ENCODE measurements at regions not wholly inside any gene's neighbourhood (a gene's known extent, or its start where the extent isn't known, plus 50 kb on each side); places are given as distances from the start of the nearest gene placed in this dataset.

DNA sequence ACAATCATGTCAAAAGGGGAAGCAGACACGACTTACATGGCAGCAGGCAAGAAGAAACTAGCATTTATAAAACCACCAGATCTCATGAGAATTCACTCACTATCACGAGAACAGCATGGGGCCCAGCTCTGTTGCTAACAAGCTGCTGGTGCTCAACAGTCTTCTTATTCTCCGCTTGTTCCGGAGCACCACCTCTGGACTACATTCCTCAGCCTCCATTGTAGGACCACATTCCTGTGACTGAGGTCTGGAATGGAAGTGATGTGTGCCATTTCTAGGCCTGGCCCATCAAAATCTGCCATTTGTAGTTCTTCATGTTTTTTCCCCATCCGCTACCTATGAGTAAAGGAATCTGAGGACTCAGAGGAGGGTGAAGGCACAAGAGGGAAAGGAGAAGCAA is 111.5 kb upstream of the PTCHD1 start:
- no peak for TF ChIP-seq ZNF664 (tag by site-specific recombination; IDR thresholded peaks at IDR 0.05)
- TF ChIP-seq ZNF785 (tag by site-specific recombination; IDR thresholded peaks at IDR 0.05) = no peak
- no peak for TF ChIP-seq OVOL3 (tag by site-specific recombination; IDR thresholded peaks at IDR 0.05)
- no peak for TF ChIP-seq ZNF335 (tag by site-specific recombination; conservative IDR thresholded peaks at IDR 0.05)
- TF ChIP-seq REPIN1 (tag by site-specific recombination; IDR thresholded peaks at IDR 0.05; ENCODE audit: low read depth) = no peak
- no peak for TF ChIP-seq WT1 (tag by site-specific recombination; IDR thresholded peaks at IDR 0.05)
- no peak for TF ChIP-seq ZBTB21 (tag by site-specific recombination; IDR thresholded peaks at IDR 0.05)
- no peak for TF ChIP-seq ZFP37 (tag by site-specific recombination; IDR thresholded peaks at IDR 0.05)
- TF ChIP-seq ZNF777 (tag by site-specific recombination; IDR thresholded peaks at IDR 0.05; ENCODE audit: borderline replicate concordance) = no peak
- TF ChIP-seq ZNF10 (tag by site-specific recombination; IDR thresholded peaks at IDR 0.05) = no peak
- TF ChIP-seq, protein P1, sequence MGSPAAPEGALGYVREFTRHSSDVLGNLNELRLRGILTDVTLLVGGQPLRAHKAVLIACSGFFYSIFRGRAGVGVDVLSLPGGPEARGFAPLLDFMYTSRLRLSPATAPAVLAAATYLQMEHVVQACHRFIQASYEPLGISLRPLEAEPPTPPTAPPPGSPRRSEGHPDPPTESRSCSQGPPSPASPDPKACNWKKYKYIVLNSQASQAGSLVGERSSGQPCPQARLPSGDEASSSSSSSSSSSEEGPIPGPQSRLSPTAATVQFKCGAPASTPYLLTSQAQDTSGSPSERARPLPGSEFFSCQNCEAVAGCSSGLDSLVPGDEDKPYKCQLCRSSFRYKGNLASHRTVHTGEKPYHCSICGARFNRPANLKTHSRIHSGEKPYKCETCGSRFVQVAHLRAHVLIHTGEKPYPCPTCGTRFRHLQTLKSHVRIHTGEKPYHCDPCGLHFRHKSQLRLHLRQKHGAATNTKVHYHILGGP (tag by site-specific recombination; IDR thresholded peaks at IDR 0.05) = no peak
- TF ChIP-seq PBX3 (CRISPR knock-in tag; IDR thresholded peaks at IDR 0.05) = no peak
- no peak for TF ChIP-seq ZNF266 (tag by site-specific recombination; IDR thresholded peaks at IDR 0.05; ENCODE audit: low read depth)
- TF ChIP-seq, protein P2, sequence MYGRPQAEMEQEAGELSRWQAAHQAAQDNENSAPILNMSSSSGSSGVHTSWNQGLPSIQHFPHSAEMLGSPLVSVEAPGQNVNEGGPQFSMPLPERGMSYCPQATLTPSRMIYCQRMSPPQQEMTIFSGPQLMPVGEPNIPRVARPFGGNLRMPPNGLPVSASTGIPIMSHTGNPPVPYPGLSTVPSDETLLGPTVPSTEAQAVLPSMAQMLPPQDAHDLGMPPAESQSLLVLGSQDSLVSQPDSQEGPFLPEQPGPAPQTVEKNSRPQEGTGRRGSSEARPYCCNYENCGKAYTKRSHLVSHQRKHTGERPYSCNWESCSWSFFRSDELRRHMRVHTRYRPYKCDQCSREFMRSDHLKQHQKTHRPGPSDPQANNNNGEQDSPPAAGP (tag by site-specific recombination; IDR thresholded peaks at IDR 0.05) = no peak
- TF ChIP-seq ZNF398 (tag by site-specific recombination; IDR thresholded peaks at IDR 0.05) = no peak
- ChIA-PET POLR2A (no interaction called here), CTCF (no interaction called here)
- Histone ChIP-seq H3K27ac (ENCODE audit: extremely low read depth, low read depth, low read length) (no peak overlapping the region), H3K9me3 (ENCODE audit: control insufficient read depth, insufficient read depth, low read depth, low read length) (no peaks in the 10 kb centered on the region), H3K36me3 (ENCODE audit: control insufficient read depth in 2 of 2, insufficient read depth in 1 of 2, low read length in 2 of 2) (no peaks in the 10 kb centered on the region), H3K4me1 (ENCODE audit: control insufficient read depth, insufficient read depth, low read length) (no peaks in the 10 kb centered on the region), H3K4me3 (ENCODE audit: low read depth, low read length) (no peak overlapping the region)

DNA sequence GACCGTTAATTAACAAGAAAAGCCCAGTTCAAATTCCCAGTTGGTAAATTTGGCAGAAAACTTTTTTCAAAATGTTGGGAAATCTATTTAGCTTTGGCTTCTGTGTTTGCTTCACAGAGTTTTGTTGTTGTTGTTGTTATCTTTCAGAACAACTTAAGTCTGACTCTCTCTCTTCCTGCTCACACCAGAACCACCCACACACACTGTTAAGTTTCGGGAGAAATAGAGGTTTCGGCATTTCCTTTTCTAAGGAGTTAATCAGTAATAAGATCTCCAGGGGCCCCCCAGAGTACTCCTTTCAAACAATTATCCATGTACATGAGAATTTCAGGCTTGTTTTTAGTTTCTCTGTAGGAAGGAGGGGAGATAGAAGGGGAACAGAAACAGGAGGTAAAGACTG is 106.2 kb upstream of the PTCHD1 start:
- Histone ChIP-seq H3K36me3 (ENCODE audit: control insufficient read depth in 2 of 2, insufficient read depth in 1 of 2, low read length in 2 of 2) (no peaks in the 10 kb centered on the region), H3K9me3 (ENCODE audit: control insufficient read depth, insufficient read depth, low read depth, low read length) (no peaks in the 10 kb centered on the region), H3K4me3 (ENCODE audit: low read depth, low read length) (no peak overlapping the region), H3K27ac (ENCODE audit: extremely low read depth, low read depth, low read length) (peak overlapping the region; percentile 34; the same call in 1 of the 2 replicates), H3K4me1 (ENCODE audit: control insufficient read depth, insufficient read depth, low read length) (peaks cover 4% of the 10 kb centered on the region)
- ChIA-PET CTCF (no interaction called here), POLR2A (no interaction called here)
- TF ChIP-seq, protein P2 (tag by site-specific recombination; IDR thresholded peaks at IDR 0.05) = no peak
- no peak for TF ChIP-seq ZNF585B (tag by site-specific recombination; IDR thresholded peaks at IDR 0.05)
- TF ChIP-seq ZNF837 (tag by site-specific recombination; IDR thresholded peaks at IDR 0.05) = no peak
- TF ChIP-seq, protein P3, sequence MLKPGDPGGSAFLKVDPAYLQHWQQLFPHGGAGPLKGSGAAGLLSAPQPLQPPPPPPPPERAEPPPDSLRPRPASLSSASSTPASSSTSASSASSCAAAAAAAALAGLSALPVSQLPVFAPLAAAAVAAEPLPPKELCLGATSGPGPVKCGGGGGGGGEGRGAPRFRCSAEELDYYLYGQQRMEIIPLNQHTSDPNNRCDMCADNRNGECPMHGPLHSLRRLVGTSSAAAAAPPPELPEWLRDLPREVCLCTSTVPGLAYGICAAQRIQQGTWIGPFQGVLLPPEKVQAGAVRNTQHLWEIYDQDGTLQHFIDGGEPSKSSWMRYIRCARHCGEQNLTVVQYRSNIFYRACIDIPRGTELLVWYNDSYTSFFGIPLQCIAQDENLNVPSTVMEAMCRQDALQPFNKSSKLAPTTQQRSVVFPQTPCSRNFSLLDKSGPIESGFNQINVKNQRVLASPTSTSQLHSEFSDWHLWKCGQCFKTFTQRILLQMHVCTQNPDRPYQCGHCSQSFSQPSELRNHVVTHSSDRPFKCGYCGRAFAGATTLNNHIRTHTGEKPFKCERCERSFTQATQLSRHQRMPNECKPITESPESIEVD (tag by site-specific recombination; IDR thresholded peaks at IDR 0.05) = no peak
- TF ChIP-seq, protein P4, sequence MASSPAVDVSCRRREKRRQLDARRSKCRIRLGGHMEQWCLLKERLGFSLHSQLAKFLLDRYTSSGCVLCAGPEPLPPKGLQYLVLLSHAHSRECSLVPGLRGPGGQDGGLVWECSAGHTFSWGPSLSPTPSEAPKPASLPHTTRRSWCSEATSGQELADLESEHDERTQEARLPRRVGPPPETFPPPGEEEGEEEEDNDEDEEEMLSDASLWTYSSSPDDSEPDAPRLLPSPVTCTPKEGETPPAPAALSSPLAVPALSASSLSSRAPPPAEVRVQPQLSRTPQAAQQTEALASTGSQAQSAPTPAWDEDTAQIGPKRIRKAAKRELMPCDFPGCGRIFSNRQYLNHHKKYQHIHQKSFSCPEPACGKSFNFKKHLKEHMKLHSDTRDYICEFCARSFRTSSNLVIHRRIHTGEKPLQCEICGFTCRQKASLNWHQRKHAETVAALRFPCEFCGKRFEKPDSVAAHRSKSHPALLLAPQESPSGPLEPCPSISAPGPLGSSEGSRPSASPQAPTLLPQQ (tag by site-specific recombination; IDR thresholded peaks at IDR 0.05) = no peak
- no peak for TF ChIP-seq CTCF (tag by site-specific recombination; IDR thresholded peaks at IDR 0.05)
- no peak for TF ChIP-seq ZNF843 (tag by site-specific recombination; IDR thresholded peaks at IDR 0.05)
- TF ChIP-seq OSR2 (tag by site-specific recombination; IDR thresholded peaks at IDR 0.05) = no peak
- TF ChIP-seq ZNF366 (tag by site-specific recombination; conservative IDR thresholded peaks at IDR 0.05) = no peak
- TF ChIP-seq ZNF302 (tag by site-specific recombination; IDR thresholded peaks at IDR 0.05; ENCODE audit: low read depth) = no peak
- no peak for TF ChIP-seq ZNF76 (tag by site-specific recombination; IDR thresholded peaks at IDR 0.05; ENCODE audit: borderline replicate concordance, low read depth)

Measured in HEK293 (cell line).